H1 (cell line): ENCODE measurements at regions not wholly inside any gene's neighbourhood (a gene's known extent, or its start where the extent isn't known, plus 50 kb on each side); places are given as distances from the start of the nearest gene placed in this dataset.

Source experiments
- CTCF ChIA-PET: fragments of 300-600 bp; sonication (Branson Sonifier 250); formaldehyde crosslinking; loops from one replicate; lab custom pipeline; 2021; ENCODE audit not compliant: partially characterized antibody; lab: Charles Lee
- POLR2A ChIA-PET: fragments of 300-600 bp; sonication (Branson Sonifier 250); formaldehyde crosslinking; loops from one replicate; lab custom pipeline; 2021; ENCODE audit warnings: inconsistent platforms; ENCODE audit not compliant: partially characterized antibody; lab: Charles Lee
- DNase-seq, 2 experiments: peaks; one replicate each; pipeline versions ENCODE4 v3.0.0 to v3.0.0-alpha.2; 2010 to 2022; ENCODE audit warnings: low spot score in 2 of 2, low read depth in 1 of 2, mixed read lengths in 1 of 2
- FAIRE-seq: peaks from 2 replicates; lab custom pipeline; 2011; peaks lifted over from hg19 to GRCh38; lab: Jason Lieb, UNC
- H2AFZ ChIP-seq: 2 replicates; pipeline ENCODE4 v1.8.1; 2012; ENCODE audit warnings: low read length, inconsistent platforms
- H2AK5ac ChIP-seq: 2 replicates; pipeline ENCODE4 v1.6.1; 2013; ENCODE audit warnings: low read depth, low read length
- H2BK120ac ChIP-seq: replicated peaks from 2 replicates; pipeline ENCODE3; 2013; ENCODE audit warnings: low read depth, low read length, inconsistent platforms
- H2BK12ac ChIP-seq: 2 replicates; pipeline ENCODE4 v1.6.1; 2013; ENCODE audit warnings: low read depth, low read length
- H2BK15ac ChIP-seq: 2 replicates; pipeline ENCODE4 v1.6.1; 2013; ENCODE audit warnings: low read length
- H2BK20ac ChIP-seq: 2 replicates; pipeline ENCODE4 v1.6.1; 2013; ENCODE audit warnings: low read length
- H2BK5ac ChIP-seq: 2 replicates; pipeline ENCODE4 v1.6.1; 2013; ENCODE audit warnings: low read depth, low read length
- H3K14ac ChIP-seq: 2 replicates; pipeline ENCODE4 v1.6.1; 2013; ENCODE audit warnings: inconsistent platforms; ENCODE audit not compliant: insufficient read length
- H3K18ac ChIP-seq: 2 replicates; pipeline ENCODE4 v1.6.1; 2013; ENCODE audit warnings: low read length; ENCODE audit errors: extremely low read depth
- H3K23ac ChIP-seq: 2 replicates; pipeline ENCODE4 v1.6.1; 2013; ENCODE audit warnings: inconsistent platforms; ENCODE audit not compliant: insufficient read length
- H3K23me2 ChIP-seq: 2 replicates; pipeline ENCODE4 v1.6.1; 2013; ENCODE audit warnings: low read depth, low read length
- H3K27ac ChIP-seq: 2 replicates; pipeline ENCODE4 v1.6.1; 2011; ENCODE audit warnings: low read depth, low read length, inconsistent platforms
- H3K27me3 ChIP-seq, 4 experiments: replicated peaks in 1 of 4; 1 replicate in 1 of 4; 2 replicates in 3 of 4; pipeline versions ENCODE4 v1.6.1 to v1.8.1; 2011 to 2013; ENCODE audit warnings: low read length in 3 of 4, mild to moderate bottlenecking in 3 of 4, inconsistent platforms in 2 of 4, mixed read lengths in 2 of 4, moderate library complexity in 1 of 4; ENCODE audit not compliant: control insufficient read depth in 3 of 4, insufficient read depth in 3 of 4; ENCODE audit errors: extremely low read depth in 1 of 4
- H3K36me3 ChIP-seq, 4 experiments: 2 replicates each; pipeline versions ENCODE4 v1.6.1 to v1.8.1; 2011 to 2013; ENCODE audit warnings: mild to moderate bottlenecking in 4 of 4, low read length in 3 of 4, moderate library complexity in 2 of 4, control low read depth in 1 of 4, inconsistent platforms in 1 of 4; ENCODE audit not compliant: insufficient read depth in 4 of 4, control insufficient read depth in 2 of 4
- H3K4ac ChIP-seq: replicated peaks from 2 replicates; pipeline ENCODE3; 2013; ENCODE audit warnings: low read length, low read depth, mixed read lengths, inconsistent platforms; ENCODE audit not compliant: insufficient read length
- H3K4me1 ChIP-seq, 4 experiments: replicated peaks in 1 of 4; 1 replicate in 1 of 4; 2 replicates in 3 of 4; pipeline versions ENCODE4 v1.6.1 to v1.8.1; 2011 to 2013; ENCODE audit warnings: low read length in 3 of 4, inconsistent platforms in 2 of 4, mixed read lengths in 1 of 4; ENCODE audit not compliant: insufficient read depth in 4 of 4, control insufficient read depth in 3 of 4
- H3K4me2 ChIP-seq, 2 experiments: 2 replicates each; pipeline versions ENCODE4 v1.6.1 to v1.8.1; 2011 to 2013; ENCODE audit warnings: low read depth in 2 of 2, low read length in 2 of 2, control low read depth in 1 of 2, inconsistent platforms in 1 of 2, mild to moderate bottlenecking in 1 of 2; ENCODE audit not compliant: insufficient read depth in 1 of 2
- H3K4me3 ChIP-seq, 4 experiments: fragments of 200-600, 300-600 bp in 1 of 4; sonication (generic), shearing (Covaris generic), sonication (Bioruptor Twin) in 1 of 4; 2 replicates each; pipeline versions ENCODE4 v1.5.1 to v1.8.1; 2011 to 2016; ENCODE audit warnings: low read length in 4 of 4, low read depth in 3 of 4, control low read depth in 2 of 4, inconsistent platforms in 2 of 4, mild to moderate bottlenecking in 2 of 4, mixed read lengths in 1 of 4, moderate library complexity in 1 of 4; ENCODE audit not compliant: insufficient read depth in 2 of 4; ENCODE audit errors: extremely low read depth in 1 of 4
- H3K56ac ChIP-seq: replicated peaks from 2 replicates; pipeline ENCODE3; 2013; ENCODE audit warnings: low read depth, mild to moderate bottlenecking, mixed read lengths, low read length, inconsistent platforms; ENCODE audit not compliant: insufficient read length
- H3K79me1 ChIP-seq: 2 replicates; pipeline ENCODE4 v1.6.1; 2013; ENCODE audit warnings: low read depth, low read length, control low read depth
- H3K79me2 ChIP-seq, 2 experiments: 2 replicates each; pipeline versions ENCODE4 v1.6.1 to v1.8.1; 2012 to 2013; ENCODE audit warnings: low read length in 2 of 2, mild to moderate bottlenecking in 2 of 2, inconsistent platforms in 1 of 2; ENCODE audit not compliant: insufficient read depth in 2 of 2, control insufficient read depth in 1 of 2
- H3K9ac ChIP-seq, 4 experiments: replicated peaks in 1 of 4; 1 replicate in 1 of 4; 2 replicates in 3 of 4; pipeline versions ENCODE4 v1.6.1 to v1.8.1; 2011 to 2013; ENCODE audit warnings: low read depth in 3 of 4, low read length in 3 of 4, control low read depth in 2 of 4, mild to moderate bottlenecking in 2 of 4, moderate library complexity in 2 of 4, inconsistent platforms in 1 of 4; ENCODE audit errors: extremely low read depth in 1 of 4
- H3K9me3 ChIP-seq, 2 experiments: 2 replicates each; pipeline versions ENCODE4 v1.6.1 to v1.8.1; 2012 to 2013; ENCODE audit warnings: mild to moderate bottlenecking in 2 of 2, moderate library complexity in 2 of 2, control low read depth in 1 of 2, inconsistent platforms in 1 of 2, low read depth in 1 of 2, low read length in 1 of 2, mixed read lengths in 1 of 2; ENCODE audit not compliant: insufficient read depth in 2 of 2
- H4K20me1 ChIP-seq, 2 experiments: replicated peaks in 1 of 2; 2 replicates each; pipeline versions ENCODE3 to v1.8.1; 2011 to 2013; ENCODE audit warnings: inconsistent platforms in 2 of 2, low read length in 2 of 2, mild to moderate bottlenecking in 1 of 2; ENCODE audit not compliant: insufficient read depth in 2 of 2, control insufficient read depth in 1 of 2
- H4K5ac ChIP-seq: 2 replicates; pipeline ENCODE4 v1.6.1; 2013; ENCODE audit warnings: low read length, low read depth, mixed read lengths, inconsistent platforms; ENCODE audit not compliant: insufficient read length
- H4K8ac ChIP-seq: 2 replicates; pipeline ENCODE4 v1.8.0; 2013; ENCODE audit warnings: mild to moderate bottlenecking, moderate library complexity, low read length, inconsistent platforms; ENCODE audit not compliant: insufficient read depth; ENCODE audit errors: extremely low read depth
- H4K91ac ChIP-seq: replicated peaks from 2 replicates; pipeline ENCODE3; 2013; ENCODE audit warnings: low read length, mixed read lengths, inconsistent platforms; ENCODE audit not compliant: insufficient read length
- CBX5 ChIP-seq: fragments of 300-800, 300-1000 bp; sonication (generic); IDR thresholded peaks from 2 replicates; pipeline ENCODE4 v1.7.1; 2016; ENCODE audit warnings: antibody characterized with exemption, low read length, low read depth
- CEBPB ChIP-seq: IDR thresholded peaks from 2 replicates; pipeline ENCODE4 v1.6.1; 2012; ENCODE audit warnings: low read depth, low read length
- CHD1 ChIP-seq: IDR thresholded peaks from 2 replicates; pipeline ENCODE4 v1.6.1; 2012; ENCODE audit warnings: low read depth, low read length, improper control_type of control experiment
- HDAC2 ChIP-seq, 2 experiments: fragments of 300-600 bp in 1 of 2; sonication (generic) in 1 of 2; IDR thresholded peaks; 2 replicates each; pipeline ENCODE4 v1.6.1; 2011 to 2012; ENCODE audit warnings: low read depth in 2 of 2, low read length in 2 of 2, mild to moderate bottlenecking in 2 of 2, moderate library complexity in 2 of 2, borderline replicate concordance in 1 of 2, inconsistent platforms in 1 of 2
- KDM1A ChIP-seq: fragments of 200-600, 300-600 bp; sonication (generic); IDR thresholded peaks from 2 replicates; pipeline ENCODE4 v1.7.1; 2016; ENCODE audit warnings: mild to moderate bottlenecking, low read length, borderline replicate concordance
- NRF1 ChIP-seq: IDR thresholded peaks from 2 replicates; pipeline ENCODE4 v1.6.1; 2011; ENCODE audit warnings: mild to moderate bottlenecking, low read depth, low read length, improper control_type of control experiment
- POLR2AphosphoS5 ChIP-seq: IDR thresholded peaks from 2 replicates; pipeline ENCODE4 v1.6.1; 2011; ENCODE audit warnings: low read depth, low read length
- RFX5 ChIP-seq: IDR thresholded peaks from 2 replicates; pipeline ENCODE4 v1.6.1; 2011; ENCODE audit warnings: low read depth, low read length, improper control_type of control experiment, borderline replicate concordance
- SP4 ChIP-seq: IDR thresholded peaks from 2 replicates; pipeline ENCODE4 v1.6.1; 2012; ENCODE audit warnings: low read length, inconsistent platforms
- SRF ChIP-seq: IDR thresholded peaks from 2 replicates; pipeline ENCODE4 v1.6.1; 2011; ENCODE audit warnings: mild to moderate bottlenecking, low read depth, low read length, moderate library complexity
- WGBS, 2 experiments: shearing (Covaris generic) in 1 of 2; methylation state at CpG; one replicate each; pipeline versions ENCODE4 v1.1.6 to v1.1.7; 2013 to 2015; ENCODE audit warnings: low lambda C conversion rate in 2 of 2, mixed read lengths in 2 of 2, inconsistent platforms in 1 of 2, low coverage in 1 of 2, missing lambda C conversion rate in 1 of 2; ENCODE audit not compliant: insufficient replicate concordance in 2 of 2, insufficient coverage in 1 of 2, insufficient read length in 1 of 2; ENCODE audit errors: extremely low coverage in 1 of 2, missing lambda C conversion rate in 1 of 2; 5-methylcytosine and 5-hydroxymethylcytosine counted together
- TF ChIP-seq, protein P1 (sequence below): IDR thresholded peaks from 2 replicates; pipeline ENCODE4 v1.6.1; 2011; ENCODE audit warnings: low read length, improper control_type of control experiment
- TF ChIP-seq, protein P2 (sequence below), 3 experiments: IDR thresholded peaks; 1 replicate in 2 of 3; 2 replicates in 1 of 3; pipeline versions ENCODE4 v1.5.1 to v1.6.1; 2011; ENCODE audit warnings: low read length in 3 of 3, mild to moderate bottlenecking in 3 of 3, inconsistent platforms in 2 of 3, low read depth in 1 of 3, moderate library complexity in 1 of 3; ENCODE audit not compliant: insufficient read depth in 1 of 3; ENCODE audit errors: control extremely low read depth in 1 of 3

DNA sequence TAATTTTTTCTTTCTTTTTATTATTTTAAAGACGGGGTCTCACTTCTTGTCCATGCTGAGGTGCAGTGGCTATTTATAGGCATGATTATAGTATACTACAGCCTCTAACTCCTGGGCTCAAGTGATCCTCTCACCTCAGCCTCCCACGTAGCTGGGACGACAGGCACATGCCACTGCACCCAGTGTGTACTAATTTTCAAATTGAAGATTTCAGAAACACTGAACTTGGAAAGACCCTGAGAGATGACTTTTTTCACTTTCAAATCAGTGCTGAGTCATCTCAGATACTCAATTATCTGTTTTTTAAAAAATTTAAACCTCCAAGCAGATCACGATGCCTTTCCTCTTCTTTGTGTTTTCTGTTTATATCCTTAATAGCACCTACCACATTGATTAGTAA lies 53.7 kb upstream of the COCH start:
- Histone ChIP-seq H3K4me3 (no peak overlapping the region), H3K27ac (no peak overlapping the region), H3K4me1 (no peaks in the 10 kb centered on the region), H2BK12ac (no peak overlapping the region), H2BK20ac (no peak overlapping the region), H3K56ac (no peak overlapping the region), H2BK15ac (no peak overlapping the region), H3K79me1 (no peaks in the 10 kb centered on the region), H3K4ac (no peak overlapping the region), H3K36me3 (no peaks in the 10 kb centered on the region), H3K79me2 (no peaks in the 10 kb centered on the region), H3K23me2 (no peaks in the 10 kb centered on the region), H4K8ac (no peak overlapping the region), H4K91ac (no peak overlapping the region), H3K4me2 (no peak overlapping the region), H3K9me3 (no peaks in the 10 kb centered on the region; a peak in 1 of 4 replicates), H2BK5ac (no peak overlapping the region), H3K23ac (no peak overlapping the region), H4K20me1 (no peaks in the 10 kb centered on the region), H2AK5ac (no peak overlapping the region), H2AFZ (no peak overlapping the region), H3K27me3 (no peaks in the 10 kb centered on the region), H3K9ac (no peak overlapping the region), H3K18ac (no peak overlapping the region), H4K5ac (no peak overlapping the region), H3K14ac (no peak overlapping the region), H2BK120ac (no peak overlapping the region)
- 88% methylated on average over 4 of the region's 4 CpGs; no CpG with 5 or more reads in 1 of the 2 experiments for WGBS, 2 experiments
- CTCF ChIA-PET, result no interaction called here
- DNase-seq, result no peak
- POLR2A ChIA-PET, result no interaction called here
- no peak for FAIRE-seq
- TF ChIP-seq, protein P1, sequence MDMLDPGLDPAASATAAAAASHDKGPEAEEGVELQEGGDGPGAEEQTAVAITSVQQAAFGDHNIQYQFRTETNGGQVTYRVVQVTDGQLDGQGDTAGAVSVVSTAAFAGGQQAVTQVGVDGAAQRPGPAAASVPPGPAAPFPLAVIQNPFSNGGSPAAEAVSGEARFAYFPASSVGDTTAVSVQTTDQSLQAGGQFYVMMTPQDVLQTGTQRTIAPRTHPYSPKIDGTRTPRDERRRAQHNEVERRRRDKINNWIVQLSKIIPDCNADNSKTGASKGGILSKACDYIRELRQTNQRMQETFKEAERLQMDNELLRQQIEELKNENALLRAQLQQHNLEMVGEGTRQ, result no peak
- no peak for TF ChIP-seq RFX5
- TF ChIP-seq CHD1, result no peak
- no peak for TF ChIP-seq NRF1
- no peak for TF ChIP-seq HDAC2 (IDR thresholded peaks at IDR 0.05; ENCODE audit: borderline replicate concordance in 1 of 2, low read depth in 2 of 2, low read length in 2 of 2)
- no peak for TF ChIP-seq SP4
- no peak for TF ChIP-seq KDM1A
- TF ChIP-seq, protein P2, sequence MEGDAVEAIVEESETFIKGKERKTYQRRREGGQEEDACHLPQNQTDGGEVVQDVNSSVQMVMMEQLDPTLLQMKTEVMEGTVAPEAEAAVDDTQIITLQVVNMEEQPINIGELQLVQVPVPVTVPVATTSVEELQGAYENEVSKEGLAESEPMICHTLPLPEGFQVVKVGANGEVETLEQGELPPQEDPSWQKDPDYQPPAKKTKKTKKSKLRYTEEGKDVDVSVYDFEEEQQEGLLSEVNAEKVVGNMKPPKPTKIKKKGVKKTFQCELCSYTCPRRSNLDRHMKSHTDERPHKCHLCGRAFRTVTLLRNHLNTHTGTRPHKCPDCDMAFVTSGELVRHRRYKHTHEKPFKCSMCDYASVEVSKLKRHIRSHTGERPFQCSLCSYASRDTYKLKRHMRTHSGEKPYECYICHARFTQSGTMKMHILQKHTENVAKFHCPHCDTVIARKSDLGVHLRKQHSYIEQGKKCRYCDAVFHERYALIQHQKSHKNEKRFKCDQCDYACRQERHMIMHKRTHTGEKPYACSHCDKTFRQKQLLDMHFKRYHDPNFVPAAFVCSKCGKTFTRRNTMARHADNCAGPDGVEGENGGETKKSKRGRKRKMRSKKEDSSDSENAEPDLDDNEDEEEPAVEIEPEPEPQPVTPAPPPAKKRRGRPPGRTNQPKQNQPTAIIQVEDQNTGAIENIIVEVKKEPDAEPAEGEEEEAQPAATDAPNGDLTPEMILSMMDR (IDR thresholded peaks at IDR 0.05; ENCODE audit: control extremely low read depth in 1 of 3, insufficient read depth in 1 of 3, low read depth in 1 of 3, low read length in 3 of 3), result no peak
- no peak for TF ChIP-seq CEBPB
- no peak for TF ChIP-seq SRF
- no peak for TF ChIP-seq POLR2AphosphoS5
- TF ChIP-seq CBX5, result no peak
